SHP77 (cell line): ENCODE measurements at regions not wholly inside any gene's neighbourhood (a gene's known extent, or its start where the extent isn't known, plus 50 kb on each side); places are given as distances from the start of the nearest gene placed in this dataset.

Source experiments
- DNase-seq, 2 experiments: peaks; one replicate each; lab custom pipeline; 2025; lab: John Stamatoyannopoulos, UW

DNA sequence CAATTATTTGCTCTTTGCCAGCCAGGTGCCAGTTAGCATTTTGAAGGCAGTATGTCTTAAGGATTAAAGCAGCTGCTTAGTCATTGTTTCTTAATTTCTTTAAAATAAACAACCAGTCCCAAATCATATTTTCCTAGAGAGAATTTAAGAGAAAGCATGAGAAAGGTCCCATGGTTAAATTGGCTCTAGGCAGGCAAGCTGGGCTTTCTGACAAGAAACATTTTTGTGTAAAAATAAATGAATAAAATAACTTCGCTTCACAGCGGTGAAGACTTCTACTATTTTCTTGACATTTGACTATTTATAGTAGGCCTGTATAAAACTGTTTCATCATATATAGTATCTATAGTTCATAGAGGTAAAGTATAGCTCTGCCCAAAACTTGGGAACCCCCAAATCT lies 617.7 kb upstream of the C9orf72 start:
- no peak for DNase-seq

DNA sequence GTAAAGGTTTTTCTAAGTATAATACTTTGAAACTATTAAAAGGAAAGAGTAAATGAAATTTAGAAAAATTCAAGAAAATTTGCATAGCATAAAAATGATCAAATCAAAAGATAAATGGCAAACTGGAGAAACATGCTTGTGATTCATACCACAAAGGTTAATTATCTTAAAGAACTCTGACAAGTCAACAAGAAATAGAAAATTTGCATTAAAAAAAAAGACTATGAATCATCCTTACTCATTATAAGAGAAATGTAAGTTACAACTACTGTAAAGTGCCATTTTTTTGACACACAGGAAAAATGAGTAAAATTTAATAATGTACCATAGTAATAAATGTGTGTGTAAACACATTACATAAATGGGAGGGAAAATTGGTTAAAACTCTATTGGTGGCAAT lies 624.4 kb upstream of the C9orf72 start:
- no peak for DNase-seq

- DNase-seq: no peak
These were observed 629.8 kb upstream of the C9orf72 start for GRCh38 chr9:28203036-28203435.

GRCh38 chr9:28206280-28206679 lies 633.0 kb upstream of the C9orf72 start:
- DNase-seq: no peak

DNA sequence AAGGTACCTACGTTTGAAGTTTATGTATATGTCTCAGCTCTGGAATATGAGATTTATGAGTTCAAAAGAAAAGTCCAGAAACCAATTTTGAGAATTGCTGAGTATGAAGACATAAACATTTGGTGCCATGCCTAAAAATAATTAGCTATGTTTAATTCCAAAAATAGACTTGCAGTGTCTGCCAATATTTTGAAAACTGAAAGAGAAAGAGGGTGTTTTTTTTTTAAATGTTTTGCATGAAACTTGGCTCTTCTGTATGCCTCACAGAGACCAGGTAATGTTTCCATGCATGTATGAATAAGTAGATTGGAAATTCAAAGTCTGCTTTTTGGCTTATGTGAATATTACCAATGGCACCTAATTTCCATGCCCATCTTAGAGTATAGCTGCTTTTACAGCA lies 634.4 kb upstream of the C9orf72 start:
- no peak for DNase-seq

- DNase-seq: no peak
These were observed 635.8 kb upstream of the C9orf72 start for GRCh38 chr9:28209130-28209529.

DNA sequence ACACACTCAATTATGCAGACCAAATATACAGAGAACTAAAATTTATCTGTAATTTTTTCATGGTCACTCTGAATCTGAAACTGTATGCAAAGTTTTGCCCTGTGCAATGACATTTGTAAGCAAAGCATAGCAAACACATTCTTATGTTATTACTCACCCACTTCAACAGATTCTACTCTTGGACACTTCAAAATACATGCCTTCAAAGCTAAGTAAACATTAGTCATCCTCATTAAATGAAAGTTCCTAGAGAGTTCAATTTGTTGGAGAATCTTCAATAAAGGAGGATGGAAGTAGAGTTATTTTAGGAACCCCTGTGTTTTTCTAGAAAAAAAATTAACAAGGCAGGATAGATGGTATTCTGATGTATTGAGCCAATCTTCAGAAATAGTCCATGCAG lies 639.7 kb upstream of the C9orf72 start:
- peak; percentile 45 to 59 for DNase-seq

DNA sequence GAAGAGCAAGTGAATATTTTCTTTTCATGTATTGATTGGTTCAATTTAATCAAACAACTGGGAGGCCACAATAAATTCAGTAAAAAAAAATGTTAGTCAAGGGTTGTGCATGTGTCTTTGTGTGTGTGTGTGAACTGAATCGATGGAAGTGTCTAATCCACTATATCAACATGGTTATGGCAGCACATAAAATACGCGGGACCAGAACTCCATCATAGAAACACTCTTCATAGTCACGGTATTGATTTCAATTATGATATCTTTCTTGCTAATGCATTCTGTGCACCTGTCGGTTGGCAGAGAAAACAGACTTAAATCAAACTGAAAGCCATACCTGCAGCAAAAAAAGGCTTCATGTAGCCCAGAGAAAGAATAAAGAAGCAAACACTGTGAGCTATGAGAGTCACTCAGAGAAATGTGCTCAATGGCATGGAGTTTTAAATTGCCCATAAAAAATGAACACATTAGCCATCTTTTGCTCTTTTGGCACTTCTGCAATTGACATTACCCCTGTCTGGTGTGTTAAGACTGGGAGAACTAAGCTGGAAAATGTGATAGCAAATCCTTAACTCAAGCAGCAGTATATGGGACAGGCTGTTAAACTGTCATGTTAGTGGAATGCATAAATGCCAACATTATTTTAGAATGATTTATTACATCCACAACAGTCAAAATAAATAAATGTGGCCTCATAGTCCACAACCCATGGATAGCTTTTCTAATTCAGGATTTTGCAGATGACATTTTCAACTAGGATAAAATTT lies 642.4 kb upstream of the C9orf72 start:
- peak; percentile 62 to 70 for DNase-seq

- no peak for DNase-seq
These were observed 659.4 kb upstream of the C9orf72 start for GRCh38 chr9:28232686-28233085.

- no peak for DNase-seq
These were observed 661.0 kb upstream of the C9orf72 start for GRCh38 chr9:28234133-28234893.

GRCh38 chr9:28234894-28235277 lies 661.6 kb upstream of the C9orf72 start:
- DNase-seq: no peak

DNA sequence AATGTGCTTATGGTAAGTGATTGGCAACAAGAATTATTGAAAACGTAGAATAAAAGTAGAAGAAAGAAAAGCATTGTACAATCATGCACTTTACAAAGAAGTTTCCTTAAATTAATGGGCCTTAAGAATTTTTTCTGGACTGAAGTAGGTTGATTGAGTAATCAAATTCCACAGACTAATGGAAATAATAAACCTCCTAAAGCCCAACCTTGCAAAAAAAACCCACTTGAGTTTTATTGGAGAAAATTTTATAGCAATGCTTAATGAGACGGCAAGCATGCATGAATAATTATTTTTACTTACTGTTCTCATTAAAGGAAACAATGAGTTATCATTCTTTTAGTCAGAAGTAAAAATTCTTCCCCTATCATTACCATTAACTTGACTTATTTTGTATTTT lies 676.1 kb upstream of the C9orf72 start:
- DNase-seq: no peak

GRCh38 chr9:28255174-28255573 lies 681.9 kb upstream of the C9orf72 start:
- DNase-seq: no peak

DNA sequence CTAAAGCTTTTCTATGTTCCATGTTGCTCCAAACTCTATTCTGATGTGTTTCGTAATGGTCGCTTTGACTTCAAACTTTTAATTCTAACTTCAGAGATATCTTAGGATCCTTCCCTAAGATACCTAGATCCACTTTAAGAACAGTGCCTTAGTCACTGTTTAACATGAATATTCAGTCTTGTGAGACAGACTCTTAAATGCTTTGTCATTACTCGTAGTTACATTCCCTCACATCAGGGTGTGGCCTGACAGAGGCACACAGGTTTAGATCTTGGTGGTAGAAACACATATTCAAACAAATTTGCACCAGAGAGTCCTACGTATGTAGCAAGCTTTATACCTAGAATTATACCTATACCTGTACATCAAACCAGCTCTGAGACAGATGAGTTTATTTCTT lies 687.0 kb upstream of the C9orf72 start:
- no peak for DNase-seq

GRCh38 chr9:28264368-28264767 lies 691.1 kb upstream of the C9orf72 start:
- no peak for DNase-seq

GRCh38 chr9:28267351-28267750 lies 694.1 kb upstream of the C9orf72 start:
- DNase-seq: no peak

DNA sequence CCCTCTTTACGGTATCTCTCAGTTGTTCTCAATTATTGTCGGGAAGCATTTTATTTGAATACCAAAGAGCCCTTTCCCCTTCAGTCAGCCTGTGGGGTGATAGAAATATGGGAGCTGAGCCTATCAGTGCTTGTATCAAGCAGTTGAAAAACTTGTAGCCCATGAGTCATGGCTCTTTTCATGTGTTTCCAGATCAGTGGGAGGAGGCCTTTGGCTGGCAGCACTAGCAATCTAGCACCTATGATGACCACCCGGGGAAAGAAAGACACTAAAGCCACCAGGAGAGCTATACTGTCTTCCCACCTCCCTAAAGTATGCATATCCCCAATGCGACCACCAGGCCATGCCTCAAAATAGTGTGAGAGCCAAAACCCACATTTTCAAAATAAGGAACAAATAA lies 696.9 kb upstream of the C9orf72 start:
- no peak for DNase-seq

- no peak for DNase-seq
These were observed 698.8 kb upstream of the C9orf72 start for GRCh38 chr9:28272127-28272526.

DNA sequence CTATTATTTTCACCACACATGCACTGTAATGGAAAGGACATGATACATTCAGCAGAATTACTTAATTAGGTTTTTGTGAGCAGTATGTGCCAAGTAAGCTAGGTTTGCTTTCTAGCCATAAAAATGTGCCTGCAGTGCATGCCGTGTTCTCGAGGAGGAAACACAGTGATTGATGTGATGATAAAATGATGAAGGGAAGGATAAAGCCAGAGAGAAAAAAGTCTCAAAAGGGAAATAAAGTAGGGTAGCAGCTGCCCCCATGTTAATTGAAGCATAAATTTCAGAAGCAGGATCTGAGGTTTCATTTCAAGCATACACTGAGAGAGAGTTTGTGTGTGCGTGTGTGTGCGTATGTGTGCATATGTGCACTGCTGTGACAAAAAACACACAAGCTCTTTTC lies 714.2 kb upstream of the C9orf72 start:
- DNase-seq: no peak

GRCh38 chr9:28289746-28290145 lies 716.5 kb upstream of the C9orf72 start:
- no peak for DNase-seq

DNA sequence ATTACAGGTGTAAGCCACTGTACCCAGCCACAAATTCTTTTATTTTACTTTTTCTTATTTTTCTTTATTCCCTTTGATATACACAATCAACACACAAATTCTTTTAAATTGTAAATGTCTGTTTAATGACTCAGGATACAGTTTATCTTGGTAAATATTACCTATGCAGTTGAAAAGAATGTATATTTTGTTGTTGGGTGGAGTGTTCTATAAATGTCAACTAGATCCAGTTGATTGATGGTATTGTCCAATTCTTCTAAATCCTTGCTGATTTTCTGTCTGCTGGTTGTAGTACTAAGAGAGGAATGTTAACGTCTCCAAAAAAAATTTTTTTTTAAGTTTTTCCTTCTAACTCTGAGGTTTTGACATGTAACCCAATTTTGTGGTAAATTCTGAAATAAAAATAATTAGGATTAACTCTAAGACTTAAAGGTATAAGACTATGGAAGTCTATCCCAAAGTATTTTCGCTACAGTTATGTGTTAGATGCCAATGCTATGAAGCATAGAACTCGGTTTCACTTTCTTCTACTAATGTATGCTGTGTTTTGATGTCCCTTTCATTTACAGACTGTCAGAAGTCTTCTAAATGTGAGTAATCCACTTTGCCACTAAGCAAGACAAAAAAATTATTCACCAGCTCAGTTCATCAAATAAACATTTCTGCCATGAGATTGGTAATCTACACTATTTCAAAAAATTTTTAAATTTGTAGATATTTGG lies 720.2 kb upstream of the C9orf72 start:
- DNase-seq: no peak

DNA sequence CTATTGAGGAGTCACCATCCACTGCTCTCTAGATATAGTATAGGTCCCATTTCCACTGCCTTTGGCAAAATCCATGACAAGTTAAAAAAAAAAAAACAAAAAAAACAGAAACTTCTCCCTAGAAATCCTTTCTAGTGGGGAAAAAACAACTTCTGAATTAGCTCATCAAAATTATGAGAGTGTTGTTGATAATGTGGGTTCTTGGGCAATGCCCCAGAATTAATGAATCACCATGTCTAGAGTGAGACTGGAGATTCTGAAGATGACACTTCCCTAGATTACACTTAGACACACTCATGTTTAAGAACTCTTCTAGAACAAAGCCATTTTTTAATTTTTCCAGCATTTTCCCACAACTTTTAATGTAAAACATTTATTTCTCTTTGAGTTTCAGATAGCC lies 728.0 kb upstream of the C9orf72 start:
- DNase-seq: no peak

DNA sequence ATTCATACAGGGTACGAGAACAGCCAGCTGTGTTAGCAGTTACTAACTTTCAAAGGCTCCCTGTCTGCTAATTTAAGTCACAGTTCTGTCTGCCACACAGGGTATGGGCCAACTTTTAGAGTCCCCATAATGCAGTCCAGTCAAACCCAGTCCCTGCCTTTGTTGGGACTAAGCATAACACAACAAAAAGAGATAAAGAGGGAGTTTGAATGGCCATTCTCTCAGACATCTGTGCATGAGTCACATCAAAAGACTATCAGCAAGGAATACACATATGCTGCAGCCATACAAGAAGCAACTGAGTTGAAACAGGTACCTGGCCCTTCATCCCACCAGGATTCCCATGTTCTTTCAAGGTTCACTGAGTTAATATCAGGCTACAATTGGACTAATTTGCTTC lies 744.5 kb upstream of the C9orf72 start:
- no peak for DNase-seq
